HG03103 (cell line): ENCODE measurements at regions not wholly inside any gene's neighbourhood (a gene's known extent, or its start where the extent isn't known, plus 50 kb on each side); places are given as distances from the start of the nearest gene placed in this dataset.
"Not testable (repeated sequence)": the region's sequence is repeated elsewhere in the genome, so short reads cannot be mapped to it uniquely, and the experiment has no call there.

Experiments
- ATAC-seq: cut with Tn5 transposase; IDR thresholded peaks from one replicate; pipeline ENCODE4 v1.9.1; 2021; ENCODE audit warnings: low read depth; ENCODE audit not compliant: unreplicated experiment

- no peak for ATAC-seq
Measured at GRCh38 chr16:64380751-64381150, 741.1 kb downstream of the CDH11 start.

- no peak for ATAC-seq
Measured at GRCh38 chr16:64375391-64375980, 746.4 kb downstream of the CDH11 start.

GRCh38 chr16:64370112-64370511 lies 751.8 kb downstream of the CDH11 start:
- ATAC-seq: no peak

GRCh38 chr16:64365448-64365931 lies 756.4 kb downstream of the CDH11 start:
- no peak for ATAC-seq

- no peak for ATAC-seq
Measured at GRCh38 chr16:64364894-64365293, 757.0 kb downstream of the CDH11 start.

GRCh38 chr16:64364416-64364815 lies 757.4 kb downstream of the CDH11 start:
- ATAC-seq: no peak

- ATAC-seq: no peak
Measured at GRCh38 chr16:64364016-64364415, 757.8 kb downstream of the CDH11 start.

- ATAC-seq: no peak
Measured at GRCh38 chr16:64363039-64363438, 758.8 kb downstream of the CDH11 start.

- ATAC-seq: no peak
Measured at GRCh38 chr16:64362193-64362592, 759.7 kb downstream of the CDH11 start.

GRCh38 chr16:64361753-64362152 lies 760.1 kb downstream of the CDH11 start:
- no peak for ATAC-seq

GRCh38 chr16:64358291-64358690 lies 763.6 kb downstream of the CDH11 start:
- ATAC-seq: no peak

GRCh38 chr16:64356267-64356666 lies 765.6 kb downstream of the CDH11 start:
- no peak for ATAC-seq

- ATAC-seq: no peak
Measured at GRCh38 chr16:64352246-64352645, 769.6 kb downstream of the CDH11 start.

- ATAC-seq: no peak
Measured at GRCh38 chr16:64351121-64351520, 770.7 kb downstream of the CDH11 start.

GRCh38 chr16:64346080-64346479 lies 775.8 kb downstream of the CDH11 start:
- no peak for ATAC-seq

- no peak for ATAC-seq
Measured at GRCh38 chr16:64345142-64345541, 776.7 kb downstream of the CDH11 start.

- not testable (repeated sequence) for ATAC-seq
Measured at GRCh38 chr16:64343820-64344443, 777.9 kb downstream of the CDH11 start.

- no peak for ATAC-seq
Measured at GRCh38 chr16:64343061-64343819, 778.6 kb downstream of the CDH11 start.

GRCh38 chr16:64341336-64341735 lies 780.5 kb downstream of the CDH11 start:
- ATAC-seq: not testable (repeated sequence)

GRCh38 chr16:64339052-64339770 lies 782.7 kb downstream of the CDH11 start:
- ATAC-seq: no peak

GRCh38 chr16:64321881-64322280 lies 800.0 kb downstream of the CDH11 start:
- ATAC-seq: no peak
